MCF 10A (cell line): ENCODE measurements at regions not wholly inside any gene's neighbourhood (a gene's known extent, or its start where the extent isn't known, plus 50 kb on each side); places are given as distances from the start of the nearest gene placed in this dataset.

ENCODE experiments used
- BruUV-seq: library from RNA; stranded (reverse); fragments of 400-500 nt; replicated peaks from 2 replicates; lab custom pipeline; 2021; lab: Mats Ljungman, UMichigan
- CTCF ChIA-PET: fragments of 300-600 bp; sonication (Branson Sonifier 250); formaldehyde crosslinking; extraction: SDS; loops from one replicate; lab custom pipeline; 2021; ENCODE audit warnings: antibody characterized with exemption, inconsistent platforms; lab: Yijun Ruan, JAX
- POLR2A ChIA-PET: fragments of 300-600, 350-650 bp; sonication (Branson Sonifier 250); formaldehyde crosslinking; extraction: SDS; loops from one replicate; lab custom pipeline; 2020; ENCODE audit warnings: antibody characterized with exemption, inconsistent platforms; lab: Yijun Ruan, JAX
- DNase-seq: peaks from one replicate; pipeline ENCODE4 v3.0.0-alpha.2; 2018; ENCODE audit not compliant: unreplicated experiment
- H3K27ac Mint-ChIP-seq: one replicate; pipeline ENCODE4 v1.8.0; 2022; ENCODE audit warnings: mild to moderate bottlenecking, low read depth, mixed read lengths; ENCODE audit not compliant: unreplicated experiment
- H3K27me3 Mint-ChIP-seq: one replicate; pipeline ENCODE4 v1.8.0; 2022; ENCODE audit warnings: mixed read lengths; ENCODE audit not compliant: insufficient read depth, unreplicated experiment
- H3K36me3 Mint-ChIP-seq: one replicate; pipeline ENCODE4 v1.8.0; 2022; ENCODE audit warnings: mild to moderate bottlenecking, moderate library complexity, mixed read lengths; ENCODE audit not compliant: insufficient read depth, unreplicated experiment
- H3K4me1 Mint-ChIP-seq: one replicate; pipeline ENCODE4 v1.8.0; 2022; ENCODE audit warnings: mixed read lengths; ENCODE audit not compliant: insufficient read depth, unreplicated experiment
- H3K4me3 Mint-ChIP-seq: one replicate; pipeline ENCODE4 v1.8.0; 2022; ENCODE audit warnings: mild to moderate bottlenecking, moderate library complexity, mixed read lengths; ENCODE audit not compliant: unreplicated experiment
- H3K9me3 Mint-ChIP-seq: one replicate; pipeline ENCODE4 v1.8.0; 2022; ENCODE audit warnings: mixed read lengths; ENCODE audit not compliant: unreplicated experiment
- intact Hi-C: fragments of 100-400 bp; cut with micrococcal nuclease; formaldehyde crosslinking; loops from 2 replicates; pipeline ENCODE4 v1.14.1; 2022
- TF ChIP-seq, protein P1 (sequence below): fragments of 200-600 bp; IDR thresholded peaks from one replicate; pipeline ENCODE4 v1.8.0; 2022; ENCODE audit warnings: antibody characterized with exemption, mild to moderate bottlenecking; ENCODE audit not compliant: unreplicated experiment

- BruUV-seq: no TSS peak
- peaks cover 7% of the 10 kb centered on the region for H3K9me3 Mint-ChIP-seq
- H3K27me3 Mint-ChIP-seq: no peaks in the 10 kb centered on the region
- no peak overlapping the region for H3K27ac Mint-ChIP-seq
- DNase-seq: no peak
- ChIA-PET CTCF (interaction anchor here (0.6 kb wide), 1 partner anchor 61 kb away, joined by 5 read pairs; no protein-coding TSS in a partner anchor), POLR2A (no interaction called here)
- H3K36me3 Mint-ChIP-seq: no peaks in the 10 kb centered on the region
- TF ChIP-seq, protein P1, sequence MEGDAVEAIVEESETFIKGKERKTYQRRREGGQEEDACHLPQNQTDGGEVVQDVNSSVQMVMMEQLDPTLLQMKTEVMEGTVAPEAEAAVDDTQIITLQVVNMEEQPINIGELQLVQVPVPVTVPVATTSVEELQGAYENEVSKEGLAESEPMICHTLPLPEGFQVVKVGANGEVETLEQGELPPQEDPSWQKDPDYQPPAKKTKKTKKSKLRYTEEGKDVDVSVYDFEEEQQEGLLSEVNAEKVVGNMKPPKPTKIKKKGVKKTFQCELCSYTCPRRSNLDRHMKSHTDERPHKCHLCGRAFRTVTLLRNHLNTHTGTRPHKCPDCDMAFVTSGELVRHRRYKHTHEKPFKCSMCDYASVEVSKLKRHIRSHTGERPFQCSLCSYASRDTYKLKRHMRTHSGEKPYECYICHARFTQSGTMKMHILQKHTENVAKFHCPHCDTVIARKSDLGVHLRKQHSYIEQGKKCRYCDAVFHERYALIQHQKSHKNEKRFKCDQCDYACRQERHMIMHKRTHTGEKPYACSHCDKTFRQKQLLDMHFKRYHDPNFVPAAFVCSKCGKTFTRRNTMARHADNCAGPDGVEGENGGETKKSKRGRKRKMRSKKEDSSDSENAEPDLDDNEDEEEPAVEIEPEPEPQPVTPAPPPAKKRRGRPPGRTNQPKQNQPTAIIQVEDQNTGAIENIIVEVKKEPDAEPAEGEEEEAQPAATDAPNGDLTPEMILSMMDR: no peak
- intact Hi-C loops: no loop called here
- no peaks in the 10 kb centered on the region for H3K4me1 Mint-ChIP-seq
- H3K4me3 Mint-ChIP-seq: no peak overlapping the region
These were observed 712.1 kb upstream of the CXADR start for GRCh38 chr21:16800536-16801275.

DNA sequence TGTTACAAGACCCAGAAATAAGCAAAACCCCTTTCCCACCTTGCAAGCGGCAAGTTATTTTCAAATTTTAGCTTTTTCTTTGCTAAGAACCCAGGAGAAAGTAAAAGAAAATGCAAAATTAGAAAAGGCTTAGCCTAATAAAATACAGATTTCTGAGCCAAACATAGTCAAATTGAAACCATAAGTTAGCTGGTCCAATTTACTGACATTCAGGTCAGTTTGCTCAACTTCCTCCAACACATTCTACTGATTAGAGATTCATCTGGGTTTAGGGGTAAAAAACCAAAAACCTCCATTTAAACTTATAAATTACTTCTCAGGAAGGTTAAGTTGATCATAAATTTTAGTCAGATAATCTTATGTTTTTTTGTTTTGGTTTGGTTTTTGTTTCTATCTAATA, 701.8 kb upstream of the CXADR start:
- Mint-ChIP-seq H3K9me3 (no peaks in the 10 kb centered on the region), H3K27me3 (no peaks in the 10 kb centered on the region), H3K27ac (no peak overlapping the region), H3K4me3 (no peak overlapping the region), H3K4me1 (peaks cover 9% of the 10 kb centered on the region), H3K36me3 (no peaks in the 10 kb centered on the region)
- intact Hi-C loops: no loop called here
- no TSS peak for BruUV-seq
- TF ChIP-seq, protein P1: no peak
- POLR2A ChIA-PET: no interaction called here
- CTCF ChIA-PET: interaction anchor here (1.4 kb wide), 1 partner anchor 19 kb away, joined by 3 read pairs; no protein-coding TSS in a partner anchor
- DNase-seq: no peak

GRCh38 chr21:16811970-16812369, 700.9 kb upstream of the CXADR start:
- intact Hi-C loops: no loop called here
- DNase-seq: no peak
- Mint-ChIP-seq H3K36me3 (no peaks in the 10 kb centered on the region), H3K27me3 (no peaks in the 10 kb centered on the region), H3K9me3 (no peaks in the 10 kb centered on the region), H3K27ac (no peak overlapping the region), H3K4me3 (no peak overlapping the region), H3K4me1 (peaks cover 9% of the 10 kb centered on the region)
- TF ChIP-seq, protein P1: no peak
- no TSS peak for BruUV-seq
- CTCF ChIA-PET: no interaction called here
- POLR2A ChIA-PET: interaction anchor here (0.6 to 0.7 kb wide), 2 partner anchors 26 to 453 kb away, joined by 3 to 4 read pairs; no protein-coding TSS in a partner anchor

- Mint-ChIP-seq H3K4me1 (peaks cover 14% of the 10 kb centered on the region), H3K27me3 (no peaks in the 10 kb centered on the region), H3K36me3 (no peaks in the 10 kb centered on the region), H3K9me3 (no peaks in the 10 kb centered on the region), H3K4me3 (no peak overlapping the region), H3K27ac (no peak overlapping the region)
- POLR2A ChIA-PET: no interaction called here
- no TSS peak for BruUV-seq
- TF ChIP-seq, protein P1: no peak
- CTCF ChIA-PET: no interaction called here
- intact Hi-C loops: no loop called here
- no peak for DNase-seq
These were observed 697.6 kb upstream of the CXADR start for GRCh38 chr21:16815243-16815642.
